ENCODE measurements at regions not wholly inside any gene's neighbourhood (a gene's known extent, or its start where the extent isn't known, plus 50 kb on each side); places are given as distances from the start of the nearest gene placed in this dataset.

DNA sequence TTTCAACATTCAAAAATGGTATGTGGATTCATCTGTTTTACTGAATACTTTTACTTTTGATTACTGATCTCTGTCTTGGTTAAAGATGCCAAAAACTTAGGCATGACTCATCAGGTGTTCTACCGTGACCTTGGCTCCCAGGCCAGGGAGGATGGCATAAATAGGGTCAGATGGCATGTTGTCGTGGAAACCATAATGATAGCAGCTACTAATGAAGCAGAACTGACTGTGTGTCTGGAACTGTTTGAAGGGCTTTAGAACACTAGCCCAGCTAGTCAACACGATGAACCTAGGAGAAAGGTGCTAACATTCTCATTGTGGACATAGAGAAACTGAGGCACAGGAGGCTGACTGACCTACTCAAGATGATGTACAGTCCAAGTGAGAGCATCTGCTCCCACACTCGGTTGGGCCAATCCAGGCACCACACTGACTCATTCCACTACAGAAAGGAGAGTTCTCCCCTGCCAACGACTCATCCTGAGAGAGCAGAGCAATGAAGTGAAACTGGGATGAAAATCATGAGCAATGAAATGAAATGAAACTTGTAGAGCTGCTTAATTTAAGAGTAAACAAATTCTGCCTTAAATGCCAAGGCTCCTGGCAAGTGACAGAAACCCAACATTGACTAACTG lies 116.0 kb downstream of the TENT4A start:
- TF ChIP-seq, protein P1, sequence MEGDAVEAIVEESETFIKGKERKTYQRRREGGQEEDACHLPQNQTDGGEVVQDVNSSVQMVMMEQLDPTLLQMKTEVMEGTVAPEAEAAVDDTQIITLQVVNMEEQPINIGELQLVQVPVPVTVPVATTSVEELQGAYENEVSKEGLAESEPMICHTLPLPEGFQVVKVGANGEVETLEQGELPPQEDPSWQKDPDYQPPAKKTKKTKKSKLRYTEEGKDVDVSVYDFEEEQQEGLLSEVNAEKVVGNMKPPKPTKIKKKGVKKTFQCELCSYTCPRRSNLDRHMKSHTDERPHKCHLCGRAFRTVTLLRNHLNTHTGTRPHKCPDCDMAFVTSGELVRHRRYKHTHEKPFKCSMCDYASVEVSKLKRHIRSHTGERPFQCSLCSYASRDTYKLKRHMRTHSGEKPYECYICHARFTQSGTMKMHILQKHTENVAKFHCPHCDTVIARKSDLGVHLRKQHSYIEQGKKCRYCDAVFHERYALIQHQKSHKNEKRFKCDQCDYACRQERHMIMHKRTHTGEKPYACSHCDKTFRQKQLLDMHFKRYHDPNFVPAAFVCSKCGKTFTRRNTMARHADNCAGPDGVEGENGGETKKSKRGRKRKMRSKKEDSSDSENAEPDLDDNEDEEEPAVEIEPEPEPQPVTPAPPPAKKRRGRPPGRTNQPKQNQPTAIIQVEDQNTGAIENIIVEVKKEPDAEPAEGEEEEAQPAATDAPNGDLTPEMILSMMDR (IDR thresholded peaks at IDR 0.05): no peak
- TF ChIP-seq EZH2 (IDR thresholded peaks at IDR 0.05; ENCODE audit: borderline replicate concordance, insufficient read depth, low read depth, low read length, poor library complexity, severe bottlenecking): no peak
